ENCODE measurements at regions not wholly inside any gene's neighbourhood (a gene's known extent, or its start where the extent isn't known, plus 50 kb on each side); places are given as distances from the start of the nearest gene placed in this dataset.

DNA sequence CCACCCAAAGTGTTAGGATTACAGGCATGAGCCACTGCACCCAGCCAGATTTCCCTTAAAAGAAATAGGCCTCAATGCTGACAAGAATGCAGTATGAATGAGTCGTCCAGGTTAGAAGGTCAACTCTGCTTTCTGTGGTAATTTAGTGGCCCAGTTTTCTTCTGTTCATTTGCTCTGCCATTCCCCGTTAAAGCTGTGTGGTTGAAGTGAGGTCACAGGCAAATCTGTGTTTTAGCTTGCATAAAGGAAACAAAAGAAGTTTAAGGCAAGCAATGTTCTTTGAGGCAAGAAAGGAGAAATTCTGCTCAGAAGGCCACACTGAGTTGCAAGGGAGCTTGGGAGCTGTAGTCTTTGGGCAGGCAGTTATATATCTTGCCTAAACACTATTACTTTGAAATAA is 176.8 kb downstream of the LARP7 start:
- CTCF ChIA-PET: interaction anchor here (0.6 to 1.7 kb wide), 2 partner anchors 49 to 254 kb away, joined by 3 read pairs; no protein-coding TSS in a partner anchor
- no peaks in the 10 kb centered on the region for H3K36me3 ChIP-seq (ENCODE audit: control insufficient read depth, insufficient read depth, low read length)
- no peak for TF ChIP-seq CTCF (IDR thresholded peaks at IDR 0.05; ENCODE audit: insufficient read depth, low read depth, low read length)
- no peaks in the 10 kb centered on the region for H3K27me3 ChIP-seq (ENCODE audit: control insufficient read depth, insufficient read depth, low read length)
- no peak overlapping the region for H3K4me3 ChIP-seq (ENCODE audit: low read depth, low read length)
- POLR2A ChIA-PET: no interaction called here
- DNase-seq (ENCODE audit: low read depth): peak; percentile 38

- no peak for TF ChIP-seq CTCF (IDR thresholded peaks at IDR 0.05; ENCODE audit: insufficient read depth, low read depth, low read length)
- DNase-seq (ENCODE audit: low read depth): peak; percentile 69
- H3K27me3 ChIP-seq (ENCODE audit: control insufficient read depth, insufficient read depth, low read length): no peaks in the 10 kb centered on the region
- ChIA-PET POLR2A (no interaction called here), CTCF (interaction anchor here (0.6 to 1.6 kb wide), 5 partner anchors 52 to 410 kb away, joined by 3 read pairs; no protein-coding TSS in a partner anchor)
- H3K36me3 ChIP-seq (ENCODE audit: control insufficient read depth, insufficient read depth, low read length): no peaks in the 10 kb centered on the region
- H3K4me3 ChIP-seq (ENCODE audit: low read depth, low read length): peak overlapping the region; percentile 48
These were observed 181.1 kb downstream of the LARP7 start for GRCh38 chr4:112817933-112818593.

DNA sequence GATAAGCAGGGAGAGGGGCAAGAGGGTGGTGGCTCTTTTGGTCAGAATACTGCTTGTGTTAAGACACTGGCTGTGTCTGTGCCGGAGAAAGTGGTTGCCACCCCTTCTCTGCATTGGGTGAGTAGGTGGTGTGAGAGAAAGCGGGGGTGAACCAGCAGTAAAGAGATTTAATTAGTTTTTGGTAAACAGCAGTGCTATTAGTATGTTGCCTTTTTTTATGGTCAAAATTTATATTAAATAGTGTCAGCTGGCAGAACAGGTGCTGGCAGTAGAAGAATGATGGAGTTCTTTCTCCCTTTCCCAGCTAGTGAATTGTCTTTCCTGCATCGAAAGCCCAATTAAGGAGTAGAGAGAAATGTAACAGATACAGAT is 181.6 kb downstream of the LARP7 start:
- ChIA-PET CTCF (no interaction called here), POLR2A (no interaction called here)
- no peaks in the 10 kb centered on the region for H3K27me3 ChIP-seq (ENCODE audit: control insufficient read depth, insufficient read depth, low read length)
- DNase-seq (ENCODE audit: low read depth): no peak
- TF ChIP-seq CTCF (IDR thresholded peaks at IDR 0.05; ENCODE audit: insufficient read depth, low read depth, low read length): no peak
- H3K36me3 ChIP-seq (ENCODE audit: control insufficient read depth, insufficient read depth, low read length): no peaks in the 10 kb centered on the region
- peak overlapping the region; percentile 48 for H3K4me3 ChIP-seq (ENCODE audit: low read depth, low read length)

DNA sequence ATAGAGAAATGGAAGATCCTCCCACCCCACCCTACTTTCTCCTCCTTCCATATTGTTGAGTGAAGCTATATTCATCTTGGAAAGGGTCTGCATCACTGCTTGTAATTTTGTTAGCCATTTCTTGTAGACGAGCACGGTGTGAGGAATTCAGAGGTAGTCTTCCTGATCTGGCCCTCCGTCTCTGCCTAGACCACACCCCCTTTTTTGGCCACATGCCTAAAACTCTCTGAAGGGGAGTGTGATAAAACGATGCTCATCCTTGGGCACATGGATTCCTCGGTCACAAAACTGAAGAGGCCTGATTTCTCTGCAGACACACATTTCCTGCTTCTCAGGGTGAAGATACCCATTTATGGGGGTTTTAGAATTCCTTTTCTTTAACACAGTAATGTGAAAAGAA is 182.8 kb downstream of the LARP7 start:
- no peak overlapping the region for H3K4me3 ChIP-seq (ENCODE audit: low read depth, low read length)
- no peaks in the 10 kb centered on the region for H3K27me3 ChIP-seq (ENCODE audit: control insufficient read depth, insufficient read depth, low read length)
- ChIA-PET CTCF (no interaction called here), POLR2A (no interaction called here)
- no peaks in the 10 kb centered on the region for H3K36me3 ChIP-seq (ENCODE audit: control insufficient read depth, insufficient read depth, low read length)
- TF ChIP-seq CTCF (IDR thresholded peaks at IDR 0.05; ENCODE audit: insufficient read depth, low read depth, low read length): no peak
- no peak for DNase-seq (ENCODE audit: low read depth)

DNA sequence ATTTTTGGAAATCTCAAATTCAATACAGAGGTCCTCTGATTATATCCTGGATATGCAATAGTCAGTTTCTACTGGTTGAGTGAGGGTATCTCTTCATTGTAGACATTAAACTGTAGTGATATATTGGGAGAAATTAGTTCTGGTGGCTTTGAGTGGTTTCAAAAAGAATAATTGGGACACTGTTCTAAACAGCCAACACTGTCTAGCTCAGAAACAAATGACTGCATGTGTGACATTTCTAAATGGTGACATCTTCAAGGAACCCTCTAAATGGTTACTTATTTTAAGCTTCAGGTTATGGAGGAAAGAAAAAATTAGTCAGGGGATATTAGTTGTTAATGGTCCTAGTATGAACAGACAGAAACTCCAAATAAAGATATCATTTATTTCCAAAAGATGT is 186.2 kb downstream of the LARP7 start:
- no peak for DNase-seq (ENCODE audit: low read depth)
- Histone ChIP-seq H3K4me3 (ENCODE audit: low read depth, low read length) (no peak overlapping the region), H3K27me3 (ENCODE audit: control insufficient read depth, insufficient read depth, low read length) (no peaks in the 10 kb centered on the region), H3K36me3 (ENCODE audit: control insufficient read depth, insufficient read depth, low read length) (no peaks in the 10 kb centered on the region)
- no peak for TF ChIP-seq CTCF (IDR thresholded peaks at IDR 0.05; ENCODE audit: insufficient read depth, low read depth, low read length)
- ChIA-PET CTCF (interaction anchor here (0.6 kb wide), 1 partner anchor 64 kb away, joined by 3 read pairs; no protein-coding TSS in a partner anchor), POLR2A (no interaction called here)
